A204.1 (cell line): ENCODE measurements at regions not wholly inside any gene's neighbourhood (a gene's known extent, or its start where the extent isn't known, plus 50 kb on each side); places are given as distances from the start of the nearest gene placed in this dataset.

Source experiments
- FAIRE-seq: peaks from 2 replicates; lab custom pipeline; 2012; peaks lifted over from hg19 to GRCh38; lab: Jason Lieb, UNC

GRCh38 chr10:64209561-64209960, 688.4 kb downstream of the REEP3 start:
- no peak for FAIRE-seq

GRCh38 chr10:64210211-64210610, 689.0 kb downstream of the REEP3 start:
- no peak for FAIRE-seq

DNA sequence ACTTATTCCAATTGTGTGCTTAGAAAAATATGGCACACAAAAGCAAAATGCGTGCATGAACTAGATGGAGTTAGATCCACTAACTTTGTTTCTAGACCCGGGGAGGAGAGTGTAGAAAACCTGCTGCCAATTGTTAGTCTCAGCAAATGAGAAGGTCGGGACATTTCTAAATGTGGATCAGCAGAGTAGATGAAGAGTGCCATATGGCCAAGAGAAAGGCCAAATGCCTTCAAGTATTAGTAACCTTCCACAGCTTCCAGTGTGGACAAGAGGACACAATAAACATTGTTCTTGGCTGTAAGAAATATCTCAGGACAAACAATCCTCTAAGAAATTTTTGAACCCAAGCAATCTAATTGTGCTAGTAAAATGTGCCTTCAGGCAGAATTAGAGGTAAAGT, 690.3 kb downstream of the REEP3 start:
- FAIRE-seq = no peak

GRCh38 chr10:64215088-64215487, 693.9 kb downstream of the REEP3 start:
- FAIRE-seq = no peak

GRCh38 chr10:64219271-64220025, 698.2 kb downstream of the REEP3 start:
- FAIRE-seq = no peak

- no peak for FAIRE-seq
Measured at GRCh38 chr10:64234489-64234888, 713.3 kb downstream of the REEP3 start.

GRCh38 chr10:64257704-64258103, 736.5 kb downstream of the REEP3 start:
- no peak for FAIRE-seq

DNA sequence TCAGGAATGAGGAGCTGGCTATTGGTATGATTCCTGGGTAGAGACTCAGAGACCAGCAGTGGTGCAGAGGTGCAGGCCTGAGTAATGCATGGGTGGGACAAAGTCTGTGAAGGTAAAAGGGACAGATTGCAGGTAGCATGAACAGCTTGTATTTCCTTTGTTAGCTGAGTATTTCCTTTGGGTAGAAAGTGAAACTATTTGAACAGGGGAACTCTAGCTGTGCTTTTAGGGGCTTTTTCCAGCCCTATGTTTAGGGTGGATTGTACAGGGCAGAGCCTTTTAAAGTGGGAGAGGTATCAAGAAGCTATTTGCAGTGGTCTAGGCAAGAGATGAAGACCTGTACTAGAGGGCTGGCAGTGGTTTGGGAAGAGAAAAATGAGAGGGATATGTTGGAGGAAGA, 739.9 kb downstream of the REEP3 start:
- no peak for FAIRE-seq

DNA sequence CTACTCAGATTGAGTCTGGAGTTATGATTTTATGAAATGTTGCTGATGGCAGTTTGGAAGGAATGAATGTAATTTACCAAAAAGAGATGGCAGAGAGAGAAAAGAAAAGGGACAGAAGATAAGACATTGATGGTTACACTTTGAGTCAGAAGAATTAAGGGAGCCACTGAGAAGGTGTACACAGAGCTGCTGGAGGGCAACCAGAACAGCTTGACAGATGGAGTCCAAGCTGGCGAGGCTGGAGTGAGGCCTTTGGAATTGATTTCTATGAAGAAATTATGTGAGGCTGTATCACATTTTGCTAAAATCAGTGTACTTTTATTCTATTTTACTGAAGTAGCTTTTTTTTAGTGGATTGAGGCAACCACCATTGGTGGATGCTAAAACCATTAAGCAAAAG, 740.5 kb downstream of the REEP3 start:
- no peak for FAIRE-seq

DNA sequence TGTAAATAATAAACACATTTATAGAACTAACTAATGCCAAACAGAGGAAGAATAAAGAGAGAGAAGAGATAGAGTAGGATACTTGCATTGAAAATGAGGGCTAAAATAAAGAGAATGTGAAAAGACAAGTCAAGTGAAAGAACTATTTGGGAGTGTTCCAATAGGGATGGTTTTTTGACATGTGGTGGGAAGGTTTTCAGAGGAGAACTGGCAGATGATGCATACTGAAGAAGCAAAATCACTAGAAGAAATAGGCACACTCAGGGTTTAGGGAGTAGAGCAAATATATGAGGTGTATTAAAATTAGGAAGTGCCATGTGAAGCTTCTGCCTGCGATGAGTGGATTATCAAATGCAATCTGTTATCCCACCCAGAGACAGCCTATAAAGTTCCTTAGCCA, 744.8 kb downstream of the REEP3 start:
- no peak for FAIRE-seq

- no peak for FAIRE-seq
Measured at GRCh38 chr10:64271508-64271907, 750.3 kb downstream of the REEP3 start.

DNA sequence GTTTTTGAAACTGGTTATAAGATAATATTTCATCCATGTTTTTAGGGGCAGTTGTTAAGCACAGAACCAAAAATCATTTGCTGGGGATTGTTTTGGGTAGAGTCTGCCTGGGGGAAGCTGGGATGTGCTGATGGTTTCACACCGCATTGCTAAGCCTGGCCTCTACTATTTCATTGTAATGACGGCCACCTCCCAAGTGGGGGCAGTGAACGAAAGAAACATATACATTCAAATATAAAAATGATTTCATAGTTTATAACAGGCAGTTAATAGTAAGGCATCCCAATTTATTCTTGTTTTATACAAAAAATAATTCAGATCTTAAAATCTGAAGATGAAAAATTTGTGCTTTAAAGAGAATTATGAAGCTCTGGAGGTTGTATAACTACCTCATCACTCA, 750.8 kb downstream of the REEP3 start:
- no peak for FAIRE-seq

- FAIRE-seq = no peak
Measured at GRCh38 chr10:64275001-64275400, 753.8 kb downstream of the REEP3 start.

GRCh38 chr10:64275774-64276173, 754.6 kb downstream of the REEP3 start:
- no peak for FAIRE-seq

- FAIRE-seq = no peak
Measured at GRCh38 chr10:64277536-64277935, 756.3 kb downstream of the REEP3 start.

DNA sequence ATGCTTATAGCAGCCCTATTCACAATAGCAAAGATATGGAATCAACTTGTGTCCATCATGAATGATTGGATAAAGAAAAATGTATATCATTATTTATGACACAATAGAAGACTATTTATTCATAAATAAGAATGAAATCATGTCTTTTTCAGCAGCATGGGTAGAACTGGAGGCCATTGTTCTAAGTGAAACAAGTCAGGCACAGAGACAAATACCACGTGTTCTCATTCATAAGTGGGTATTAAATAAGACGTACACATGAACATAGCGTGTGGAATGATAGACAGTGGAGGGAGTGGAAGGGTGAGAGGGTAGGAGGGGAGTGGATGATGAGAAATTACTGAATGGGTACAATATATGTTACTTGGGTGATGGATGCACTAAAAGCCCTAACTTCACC, 762.4 kb downstream of the REEP3 start:
- FAIRE-seq = no peak

DNA sequence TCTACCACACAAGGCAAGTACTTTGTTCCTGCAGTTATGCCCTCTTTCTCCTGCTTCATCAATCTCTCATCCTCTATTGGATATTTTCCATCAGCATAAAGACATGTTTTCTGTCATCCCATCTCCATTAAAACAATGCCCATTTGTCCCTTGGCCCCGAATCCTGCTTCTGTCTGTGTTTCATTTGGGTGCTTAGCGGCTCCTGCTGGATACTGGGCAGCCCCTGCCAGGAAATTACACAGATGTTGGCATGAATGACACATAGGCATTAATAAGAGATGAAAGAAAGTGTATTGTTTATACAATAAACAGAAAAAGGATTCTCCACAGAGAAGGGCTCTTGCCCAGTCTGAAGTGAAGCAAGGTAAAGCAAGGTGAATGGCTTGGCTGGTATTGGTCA, 765.3 kb downstream of the REEP3 start:
- FAIRE-seq = no peak

DNA sequence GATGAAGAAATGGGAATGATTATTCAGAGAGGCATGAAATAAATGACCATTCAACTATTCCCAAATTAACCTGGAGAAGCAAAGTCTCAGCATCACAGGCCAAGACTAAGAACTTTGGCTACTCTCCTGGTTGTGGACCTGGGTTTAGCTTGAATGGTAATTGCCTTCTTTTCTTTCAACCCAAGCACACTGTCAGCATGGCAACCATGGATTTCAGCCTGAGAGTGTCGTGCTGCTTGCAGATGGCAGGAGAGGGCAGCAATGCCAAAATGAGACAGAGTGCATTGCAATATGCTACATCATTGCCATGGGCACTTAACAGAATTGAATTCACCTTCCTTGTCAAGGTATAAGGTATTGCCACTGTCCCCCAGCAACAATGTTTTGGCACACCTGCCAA, 767.2 kb downstream of the REEP3 start:
- FAIRE-seq = no peak

DNA sequence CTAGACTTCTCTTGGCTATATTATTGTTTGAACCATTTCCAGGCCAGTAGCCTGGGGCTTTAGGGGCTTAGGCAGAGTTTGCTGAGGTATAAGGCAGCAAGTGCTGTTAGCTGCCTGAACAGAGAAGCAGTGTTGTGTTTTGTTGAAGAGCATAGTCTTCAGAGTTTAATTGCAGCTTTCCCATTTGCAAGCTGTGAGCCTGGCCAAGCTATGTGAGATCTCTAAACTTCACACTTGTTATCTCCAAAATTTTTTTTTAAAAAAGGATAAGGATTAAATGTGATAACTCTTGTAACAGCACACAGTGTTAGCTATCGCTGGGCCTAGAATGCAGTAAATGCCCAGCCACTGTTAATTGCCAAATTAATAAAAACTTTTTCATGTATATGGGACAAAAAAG, 782.4 kb downstream of the REEP3 start:
- FAIRE-seq = no peak

DNA sequence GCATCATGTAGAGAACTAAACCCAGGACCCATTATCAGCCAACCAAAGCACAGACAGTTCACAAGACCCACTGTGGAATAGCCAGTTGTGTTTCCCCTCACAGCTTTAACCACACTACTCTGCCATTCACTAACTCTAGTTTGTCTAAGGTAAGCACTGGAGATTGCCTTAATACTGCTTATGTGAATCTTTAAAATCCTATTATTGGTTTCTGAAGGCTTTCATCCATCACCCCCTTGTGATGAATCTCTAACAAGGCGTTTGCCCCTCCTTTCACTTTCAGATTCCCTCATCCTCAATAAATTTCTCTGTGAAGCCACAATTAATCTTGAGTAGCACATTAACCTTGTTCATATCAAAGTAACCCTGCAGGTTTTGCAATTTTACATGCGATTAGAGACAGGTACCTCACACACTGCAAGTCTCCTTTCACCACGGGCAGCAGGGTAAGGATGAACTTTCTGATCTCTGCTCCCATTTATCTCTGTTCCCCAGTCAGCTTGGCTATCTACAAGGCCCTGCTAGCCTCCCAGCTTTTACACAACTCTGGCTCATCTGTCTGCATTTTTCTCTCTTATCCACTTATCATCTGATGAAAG, 785.6 kb downstream of the REEP3 start:
- no peak for FAIRE-seq

- no peak for FAIRE-seq
Measured at GRCh38 chr10:64312876-64313275, 791.7 kb downstream of the REEP3 start.

- FAIRE-seq = no peak
Measured at GRCh38 chr10:64313967-64314366, 792.8 kb downstream of the REEP3 start.

GRCh38 chr10:64316416-64316815, 795.2 kb downstream of the REEP3 start:
- FAIRE-seq = no peak

GRCh38 chr10:64316833-64317232, 795.6 kb downstream of the REEP3 start:
- no peak for FAIRE-seq
